DMS79 treated with DMSO at 0.1 percent for 48 hours (cell line): ENCODE measurements at regions not wholly inside any gene's neighbourhood (a gene's known extent, or its start where the extent isn't known, plus 50 kb on each side); places are given as distances from the start of the nearest gene placed in this dataset.
"Not testable (repeated sequence)": the region's sequence is repeated elsewhere in the genome, so short reads cannot be mapped to it uniquely, and the experiment has no call there.

Source experiments
- DNase-seq: peaks from one replicate; lab custom pipeline; 2025; lab: John Stamatoyannopoulos, UW

DNA sequence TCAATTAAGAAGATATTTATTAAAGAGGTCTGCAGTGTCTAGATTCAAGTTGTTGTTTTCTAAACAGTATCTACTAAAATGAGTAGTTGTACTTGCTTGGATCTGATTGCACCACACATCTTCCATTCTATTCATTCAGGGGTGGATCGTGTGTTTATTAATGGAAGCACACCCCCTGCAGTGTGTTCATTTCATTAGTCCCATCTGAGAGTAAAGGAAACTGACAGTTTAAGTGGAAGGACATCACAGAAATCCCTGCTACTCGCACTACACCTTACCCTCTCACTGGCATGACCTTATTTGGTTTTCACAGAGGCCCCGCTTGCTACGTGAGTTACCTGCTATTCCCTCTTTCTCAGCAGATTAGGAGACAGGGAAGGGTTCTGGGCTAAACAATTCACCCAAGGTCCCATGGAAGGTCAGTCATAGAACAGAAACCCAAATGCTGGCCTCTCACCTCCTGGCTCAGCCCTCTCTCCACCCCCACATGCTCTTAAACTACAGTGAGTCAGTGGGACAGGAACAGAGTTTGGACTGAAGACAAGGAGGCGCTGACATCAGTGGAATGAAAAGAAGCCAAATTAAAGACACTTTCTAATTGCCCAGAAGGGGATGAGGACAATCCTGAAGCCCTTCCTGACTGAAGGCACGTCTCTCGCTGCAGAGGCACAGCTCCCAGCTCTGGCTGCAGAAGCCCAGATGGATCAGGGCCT, 369.2 kb upstream of the NRP1 start:
- DNase-seq = no peak

DNA sequence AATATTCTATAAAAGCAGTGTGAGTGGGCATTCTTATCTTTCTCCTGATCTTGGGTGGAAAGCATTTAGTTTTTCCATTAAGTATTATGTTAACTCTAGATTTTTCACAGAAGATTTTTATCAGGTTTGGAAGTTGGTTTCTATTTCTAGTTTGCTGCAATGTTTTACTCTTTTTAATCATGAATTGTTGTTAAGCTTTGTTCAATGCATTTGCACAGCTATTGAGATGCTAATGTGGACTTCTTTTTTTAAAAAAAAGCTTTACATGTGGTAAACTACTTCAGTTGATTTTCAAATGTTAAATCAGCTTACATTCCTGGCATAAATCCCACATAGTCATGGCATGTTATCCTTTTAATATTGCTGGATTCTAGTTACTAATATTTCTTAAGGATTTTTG, 363.6 kb upstream of the NRP1 start:
- no peak for DNase-seq

DNA sequence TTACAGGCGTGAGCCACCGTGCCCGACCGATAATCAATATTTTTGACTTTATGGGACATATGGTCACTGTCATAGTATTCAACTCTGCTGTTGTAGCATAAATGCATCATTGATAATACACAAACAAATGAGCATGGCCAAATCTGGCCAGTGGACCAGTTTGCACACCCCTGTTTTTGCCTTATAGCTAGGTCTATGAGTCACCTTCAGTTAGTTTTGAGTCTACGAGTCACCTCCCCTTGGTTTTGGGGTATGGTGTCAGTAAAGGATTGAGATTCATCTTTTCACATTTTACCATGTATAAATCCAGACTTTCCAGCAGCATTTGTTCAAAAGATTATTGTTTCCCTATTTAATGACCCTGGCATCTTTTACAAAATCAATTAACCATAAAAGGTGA, 362.5 kb upstream of the NRP1 start:
- DNase-seq = no peak

DNA sequence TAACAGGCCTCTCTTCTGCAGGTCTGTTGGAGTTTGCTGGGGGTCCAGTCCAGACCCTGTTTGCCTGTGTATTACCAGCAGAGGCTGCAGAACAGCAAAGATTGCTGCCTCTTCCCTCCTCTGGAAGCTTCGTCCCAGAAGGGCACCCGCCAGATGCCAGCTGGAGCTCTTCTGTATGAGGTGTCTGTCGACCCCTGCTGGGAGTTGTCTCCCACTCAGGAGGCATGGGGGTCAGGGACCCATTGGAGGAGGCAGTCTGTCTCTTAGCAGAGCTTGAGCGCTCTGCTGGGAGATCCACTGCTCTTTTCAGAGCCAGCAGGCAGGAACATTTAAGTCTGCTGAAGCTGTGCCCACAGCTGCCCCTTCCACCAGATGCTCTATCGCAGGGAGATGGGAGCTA, 361.1 kb upstream of the NRP1 start:
- no peak for DNase-seq

DNA sequence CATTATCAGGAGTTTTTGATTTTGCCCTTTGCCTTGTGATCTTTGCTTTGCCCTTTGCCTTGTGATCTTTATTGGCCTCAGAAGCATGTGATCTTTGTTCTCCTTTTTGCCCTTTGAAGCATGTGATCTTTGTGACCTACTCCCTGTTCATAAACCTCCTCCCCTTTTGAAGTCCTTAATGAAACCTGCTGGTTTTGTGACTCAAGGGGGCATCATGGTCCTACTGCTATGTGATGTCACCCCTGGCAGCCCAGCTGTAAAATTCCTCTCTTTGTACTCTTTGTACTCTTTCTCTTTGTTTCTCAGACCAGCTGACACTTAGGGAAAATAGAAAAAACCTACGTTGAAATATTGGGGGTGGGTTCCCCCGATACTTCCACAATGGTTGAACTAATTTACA, 356.1 kb upstream of the NRP1 start:
- DNase-seq = not testable (repeated sequence)

DNA sequence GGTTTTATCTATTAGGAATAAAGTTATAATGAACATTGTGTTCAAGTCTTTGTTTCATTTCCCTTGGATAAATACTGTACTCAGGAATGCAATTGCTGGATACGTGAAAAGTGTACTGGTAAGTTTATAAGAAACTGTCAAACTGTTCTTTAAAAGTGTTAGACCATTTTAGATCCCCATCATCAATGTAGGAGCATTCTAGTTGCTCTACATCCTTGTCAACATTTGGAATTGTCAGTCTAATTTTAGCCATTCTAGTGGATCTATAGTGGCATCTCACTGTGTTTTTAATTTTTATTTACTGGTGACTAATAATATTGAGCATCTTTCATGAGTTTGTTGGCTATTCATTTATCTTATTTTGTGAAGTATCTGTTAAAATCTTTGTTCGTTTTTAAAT, 354.0 kb upstream of the NRP1 start:
- no peak for DNase-seq

DNA sequence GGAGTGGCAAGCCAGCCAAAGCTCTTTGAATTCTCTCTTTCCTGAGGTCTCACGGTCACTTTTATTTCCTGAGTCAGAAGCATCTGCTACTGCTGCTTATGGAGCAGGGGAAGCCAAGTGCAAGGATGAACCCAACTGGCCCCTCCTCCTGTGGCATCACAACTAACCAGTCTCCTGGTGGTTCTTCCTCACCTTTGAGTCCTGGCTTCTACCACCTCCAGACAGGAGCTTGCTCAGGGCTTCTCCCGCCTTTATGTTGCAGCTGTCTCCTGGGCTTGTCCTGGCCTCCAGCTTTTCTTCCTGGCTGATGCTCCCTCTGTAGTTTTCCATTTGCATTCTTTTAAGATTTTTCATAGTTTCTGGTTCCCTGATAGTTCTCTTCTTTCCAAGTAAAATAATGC, 349.7 kb upstream of the NRP1 start:
- no peak for DNase-seq

DNA sequence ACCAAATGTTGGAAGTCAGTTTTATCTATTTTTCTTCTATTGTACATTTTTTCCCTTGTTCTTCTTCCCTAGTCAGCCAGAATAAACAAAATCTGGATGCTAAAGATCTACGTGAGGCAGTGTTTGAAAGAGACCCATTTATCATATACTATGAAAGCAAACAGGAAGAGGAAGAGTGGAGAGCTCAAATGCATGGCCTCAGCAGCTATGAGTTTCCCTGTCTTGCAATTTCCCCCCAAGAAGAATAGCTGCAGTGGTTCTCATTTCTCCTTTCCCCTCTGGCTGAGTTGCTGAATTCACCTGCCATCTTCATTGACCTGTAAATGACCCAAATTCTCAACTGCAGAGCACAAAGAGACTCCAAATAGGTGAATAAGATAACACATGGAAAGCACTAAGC, 347.1 kb upstream of the NRP1 start:
- DNase-seq = no peak

DNA sequence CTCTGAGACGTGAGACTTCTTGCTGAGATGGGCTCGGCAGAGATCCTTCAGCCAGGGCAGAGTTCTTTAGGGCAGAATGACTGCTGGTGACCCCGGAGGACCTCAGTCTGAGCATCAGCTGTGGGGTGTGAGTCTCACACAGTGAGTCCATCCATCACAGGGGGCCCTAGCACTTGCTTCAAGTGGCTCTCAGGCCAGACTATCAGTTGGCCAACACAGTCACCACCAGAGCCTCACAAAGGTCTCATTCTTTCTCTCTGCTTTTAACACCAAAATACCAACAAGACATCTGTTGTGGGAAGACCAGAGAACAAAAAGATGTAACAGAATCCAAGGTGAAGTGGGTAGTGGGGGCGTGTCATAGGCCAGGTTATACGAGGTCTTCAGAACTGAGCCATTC, 345.6 kb upstream of the NRP1 start:
- DNase-seq = no peak

DNA sequence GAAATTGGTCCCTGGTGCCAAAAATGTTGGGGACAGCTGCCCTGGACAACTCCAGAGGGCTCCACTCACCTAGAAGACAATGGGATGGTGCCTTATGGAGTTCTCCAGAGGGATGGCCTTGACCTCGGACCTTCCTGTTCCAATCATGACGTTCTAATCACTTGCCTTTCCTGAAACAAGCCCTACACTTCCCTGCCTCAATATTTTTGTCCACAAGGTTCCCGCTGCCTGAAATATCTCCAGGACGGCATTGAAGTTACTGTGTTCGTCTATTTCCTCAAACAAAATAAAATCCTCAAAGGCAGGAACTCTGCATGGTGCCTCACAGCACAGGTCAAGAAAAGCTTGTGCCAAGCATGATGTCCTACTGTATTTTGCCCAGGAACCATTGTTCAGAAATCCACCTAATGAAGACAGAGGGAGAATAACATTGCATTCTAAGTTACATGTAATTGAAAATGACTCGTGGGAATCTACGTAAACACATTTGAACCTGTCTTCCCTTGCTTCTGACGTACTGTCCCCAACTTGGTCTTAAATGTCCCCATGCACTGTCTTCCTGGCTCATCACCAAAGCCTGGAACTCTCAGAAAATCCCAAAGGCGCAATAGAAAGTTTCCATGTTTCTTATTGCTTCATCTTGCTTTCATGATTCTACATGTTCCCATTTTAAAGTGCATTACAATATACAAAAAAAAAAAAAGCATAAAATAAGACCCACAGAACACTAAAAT, 342.3 kb upstream of the NRP1 start:
- DNase-seq = no peak

DNA sequence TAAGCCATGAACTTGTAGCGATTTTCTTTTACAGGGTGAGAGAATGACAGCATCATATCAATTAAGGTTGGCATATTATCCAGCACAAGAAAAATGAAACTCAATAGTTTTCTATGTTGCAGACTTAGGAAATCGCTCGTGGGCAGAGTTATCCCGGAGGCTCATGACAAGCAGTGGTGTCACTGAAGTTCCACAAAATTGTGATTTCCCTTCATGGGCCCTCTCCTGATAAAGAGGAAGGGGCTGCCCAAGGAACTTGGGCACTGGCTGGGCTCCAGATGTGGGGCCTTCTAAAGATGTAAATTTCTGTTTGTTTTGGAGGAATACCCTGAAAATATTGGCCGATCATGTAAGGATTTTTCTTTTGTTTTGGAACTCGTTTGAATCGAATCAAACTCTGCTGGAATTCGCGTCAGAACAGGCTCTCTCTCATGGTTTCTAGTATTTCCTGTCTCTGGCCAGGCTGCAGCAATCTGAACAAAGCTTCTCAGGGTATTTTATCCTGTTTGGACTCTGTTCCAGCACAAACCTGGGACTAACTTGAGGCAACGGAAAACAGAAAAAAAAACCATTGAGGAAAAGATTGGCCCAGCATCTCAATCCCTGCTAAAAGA, 340.6 kb upstream of the NRP1 start:
- no peak for DNase-seq

DNA sequence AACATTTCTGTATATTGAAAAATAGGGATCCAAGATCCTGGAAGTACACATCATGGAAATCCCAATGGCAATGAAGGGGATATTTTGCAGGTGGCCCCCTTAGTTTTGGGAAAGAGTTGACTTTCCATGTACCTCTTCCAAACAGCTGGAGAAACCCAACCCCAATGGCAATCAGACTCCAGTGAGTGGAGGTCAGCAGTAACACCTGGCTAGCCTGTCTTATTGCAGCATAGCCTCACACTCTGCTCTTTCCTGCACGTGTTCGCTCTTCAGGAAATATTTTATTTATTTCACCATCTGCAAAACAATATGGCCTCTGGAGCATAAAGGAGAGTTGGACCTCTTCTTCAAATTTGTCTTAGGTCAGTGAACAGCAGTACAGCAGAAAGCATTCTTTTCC, 340.0 kb upstream of the NRP1 start:
- DNase-seq = no peak

DNA sequence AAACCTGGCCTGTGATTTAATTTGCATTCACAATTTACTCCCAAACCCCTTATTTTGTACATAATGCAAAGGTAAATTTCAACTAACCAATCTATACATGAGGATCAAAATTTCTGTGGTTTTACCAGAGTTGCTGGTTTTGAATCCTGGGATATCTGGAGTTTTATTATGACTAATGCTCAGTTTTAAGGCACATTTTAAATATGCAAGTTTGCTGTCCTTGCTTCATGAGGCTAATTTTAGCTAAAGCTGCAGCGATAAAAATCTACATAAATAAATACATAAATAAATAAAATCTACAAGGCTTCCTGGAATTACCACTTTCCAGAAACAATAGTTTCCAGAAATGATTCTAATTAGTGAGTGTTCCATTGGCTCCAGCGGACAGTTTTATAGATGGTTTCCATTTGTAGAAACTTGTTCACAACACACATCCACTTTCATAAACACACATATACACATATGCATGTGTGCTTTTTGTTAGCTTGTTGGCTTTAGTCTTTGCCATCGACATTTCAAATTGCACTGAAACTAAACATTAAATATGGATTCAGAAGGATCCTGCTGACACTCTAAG, 339.5 kb upstream of the NRP1 start:
- DNase-seq = no peak

DNA sequence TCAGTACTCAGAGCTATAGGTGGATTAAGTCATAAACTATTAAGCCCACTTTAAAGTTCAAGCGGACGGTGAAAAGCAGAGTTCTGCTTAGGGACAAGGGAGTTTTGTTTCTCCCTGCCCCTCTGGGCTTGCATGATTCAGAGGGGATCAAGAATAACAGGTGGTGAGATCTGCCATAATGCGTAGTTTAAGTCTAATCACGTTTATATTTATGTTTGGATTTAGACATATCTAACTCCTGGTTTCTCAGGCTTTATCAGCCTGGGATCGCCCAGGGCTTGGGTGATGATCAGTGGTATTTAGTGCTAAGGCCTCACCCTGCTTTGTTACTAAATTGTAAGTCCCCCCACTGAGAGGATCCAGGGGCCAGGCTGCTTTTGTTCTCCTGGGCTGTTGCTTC, 335.4 kb upstream of the NRP1 start:
- no peak for DNase-seq

DNA sequence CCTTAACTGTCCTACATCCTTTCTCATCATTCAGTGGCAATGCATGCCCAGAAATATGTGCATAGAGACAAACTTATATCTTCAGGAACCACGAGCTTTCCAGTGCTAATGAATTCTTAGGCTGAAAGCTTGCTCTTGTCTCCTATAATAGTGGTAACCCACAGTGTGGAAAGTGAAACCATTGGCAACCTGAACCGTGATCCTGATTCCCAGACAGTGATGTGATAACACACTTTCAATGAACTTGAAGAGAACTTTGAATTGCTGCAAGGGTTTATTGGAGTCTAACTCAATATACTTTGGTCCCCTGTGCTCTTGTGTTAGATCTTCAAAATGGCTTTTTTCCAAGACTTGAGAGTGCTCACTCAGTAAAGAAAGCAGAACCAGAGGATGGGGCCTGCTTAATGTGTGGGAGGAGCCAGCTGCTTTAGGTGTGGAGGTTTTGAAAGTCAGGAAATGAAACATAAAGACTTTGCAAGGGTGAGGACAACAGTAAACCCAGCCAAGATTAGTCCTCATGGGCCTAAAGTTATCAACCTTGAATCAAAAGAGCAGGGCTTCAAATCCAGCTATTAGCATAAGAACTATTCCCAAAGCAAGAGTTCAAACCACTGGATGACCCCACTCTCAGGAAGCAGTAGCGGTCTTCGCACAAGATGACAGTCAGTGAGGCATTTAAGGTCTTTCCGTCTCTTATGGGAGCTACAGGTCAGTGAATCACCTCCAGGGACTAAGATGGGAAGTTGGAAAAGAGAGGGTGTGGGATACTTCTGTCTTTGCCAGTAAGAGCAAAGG, 332.4 kb upstream of the NRP1 start:
- DNase-seq = peak; percentile 82

DNA sequence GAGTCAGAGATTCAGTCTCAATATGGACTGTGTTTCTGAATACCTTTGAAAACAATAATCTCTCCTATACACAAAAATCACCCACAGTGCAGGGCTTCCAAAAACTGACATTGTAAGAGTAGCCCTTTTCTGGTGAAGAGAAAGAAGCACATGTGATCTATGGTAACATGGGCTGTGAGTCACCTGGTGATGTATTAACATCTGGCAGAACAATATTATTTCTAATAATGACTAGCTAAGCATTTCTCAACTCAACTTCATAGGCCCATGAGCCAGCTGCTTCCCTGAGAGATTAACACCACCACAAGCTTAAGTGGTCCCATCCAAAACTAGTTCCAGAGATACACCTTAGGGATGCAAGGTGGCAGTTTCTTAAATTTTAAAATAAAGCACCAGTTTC, 331.0 kb upstream of the NRP1 start:
- DNase-seq = no peak

DNA sequence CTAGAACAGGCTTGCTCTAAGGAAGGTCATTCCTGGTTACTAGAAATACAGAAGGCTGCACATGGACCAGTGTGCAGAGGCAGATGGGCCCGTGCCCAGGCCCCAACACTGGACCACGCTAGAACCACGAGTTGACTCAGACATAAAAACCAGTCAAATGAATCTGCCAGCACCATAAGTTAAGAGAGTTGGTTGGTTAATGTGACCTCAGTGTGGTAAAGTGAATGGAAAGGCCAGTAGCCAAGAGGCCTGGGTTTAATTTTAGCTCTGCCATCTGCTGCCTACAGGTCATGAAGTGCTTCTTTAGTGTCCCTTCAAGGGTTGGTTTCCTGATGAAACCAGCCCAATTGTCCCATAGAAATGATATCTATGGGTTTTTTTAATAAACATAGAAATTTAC, 329.6 kb upstream of the NRP1 start:
- no peak for DNase-seq

DNA sequence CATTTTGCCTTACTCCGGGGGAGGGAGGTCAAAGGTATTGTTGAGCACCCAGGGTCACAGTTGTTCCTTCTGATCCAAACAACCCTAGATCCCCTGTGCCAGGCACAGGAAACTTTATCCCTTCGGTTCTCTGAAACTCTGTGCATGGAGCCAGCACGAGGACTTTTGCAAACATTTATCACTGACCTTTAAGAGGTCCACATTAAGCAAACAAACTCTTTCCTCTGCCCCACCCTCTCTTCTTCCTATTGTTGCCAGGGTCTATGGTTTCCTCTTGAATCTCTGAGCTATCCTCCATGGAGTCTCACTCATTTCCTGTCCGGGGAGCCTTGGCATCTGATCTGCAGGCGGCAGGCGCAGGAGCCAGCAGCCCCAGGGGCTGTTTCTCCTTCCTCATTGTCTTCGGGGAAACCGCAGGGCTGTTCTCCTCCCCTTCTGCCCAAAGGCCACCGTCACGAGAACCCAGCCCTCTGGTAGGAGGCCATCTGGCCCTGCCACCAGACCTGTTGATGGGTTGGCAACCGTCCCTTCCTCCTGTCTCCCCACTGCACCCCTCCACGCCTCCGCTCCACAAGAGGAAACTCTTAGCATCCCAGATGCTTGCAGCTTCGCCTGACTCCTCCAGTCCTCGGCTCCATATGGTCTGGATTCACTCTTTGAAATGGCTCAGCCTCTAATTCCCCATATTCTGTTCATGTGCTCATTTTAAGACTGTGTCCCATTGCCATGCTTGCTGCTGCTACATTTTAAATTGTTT, 327.3 kb upstream of the NRP1 start:
- peak; percentile 58 for DNase-seq

DNA sequence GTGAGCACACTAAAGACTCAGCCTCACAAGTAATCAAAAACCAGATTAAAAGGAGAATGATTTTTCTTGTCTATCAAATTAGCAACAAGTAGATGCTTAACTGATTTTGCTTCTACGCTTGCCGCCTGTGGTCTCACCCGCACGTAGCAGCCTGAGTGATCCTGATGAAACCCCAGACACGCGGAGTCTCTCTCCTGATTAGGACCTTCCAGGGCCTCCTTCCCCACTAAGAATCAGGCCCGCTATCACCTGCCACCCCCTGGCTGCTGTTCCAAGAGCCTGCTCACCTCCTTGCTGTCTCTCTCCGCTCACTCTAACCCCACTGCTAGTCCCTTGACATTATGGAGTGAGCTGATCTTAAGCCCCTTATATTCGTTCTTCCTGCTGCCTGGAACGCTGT, 325.9 kb upstream of the NRP1 start:
- DNase-seq = peak; percentile 3

DNA sequence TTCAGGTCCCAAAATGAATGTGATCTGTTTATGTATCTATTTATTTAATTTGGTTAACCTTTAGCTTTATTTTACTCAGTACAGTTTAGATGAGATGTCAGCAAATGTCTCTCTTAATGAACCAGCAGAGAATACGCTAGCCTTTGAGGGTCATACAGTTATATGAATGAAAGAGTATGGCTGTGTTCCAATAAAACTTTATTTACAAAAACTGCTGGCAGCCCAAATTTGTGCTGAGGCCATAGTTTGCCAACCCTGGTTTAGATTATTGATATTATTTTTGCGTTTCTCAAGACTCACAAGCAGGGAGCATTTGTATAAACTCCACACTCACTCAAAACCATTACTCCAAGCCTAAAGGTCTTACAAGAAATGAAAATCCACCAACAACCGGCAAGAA, 323.4 kb upstream of the NRP1 start:
- DNase-seq = no peak

DNA sequence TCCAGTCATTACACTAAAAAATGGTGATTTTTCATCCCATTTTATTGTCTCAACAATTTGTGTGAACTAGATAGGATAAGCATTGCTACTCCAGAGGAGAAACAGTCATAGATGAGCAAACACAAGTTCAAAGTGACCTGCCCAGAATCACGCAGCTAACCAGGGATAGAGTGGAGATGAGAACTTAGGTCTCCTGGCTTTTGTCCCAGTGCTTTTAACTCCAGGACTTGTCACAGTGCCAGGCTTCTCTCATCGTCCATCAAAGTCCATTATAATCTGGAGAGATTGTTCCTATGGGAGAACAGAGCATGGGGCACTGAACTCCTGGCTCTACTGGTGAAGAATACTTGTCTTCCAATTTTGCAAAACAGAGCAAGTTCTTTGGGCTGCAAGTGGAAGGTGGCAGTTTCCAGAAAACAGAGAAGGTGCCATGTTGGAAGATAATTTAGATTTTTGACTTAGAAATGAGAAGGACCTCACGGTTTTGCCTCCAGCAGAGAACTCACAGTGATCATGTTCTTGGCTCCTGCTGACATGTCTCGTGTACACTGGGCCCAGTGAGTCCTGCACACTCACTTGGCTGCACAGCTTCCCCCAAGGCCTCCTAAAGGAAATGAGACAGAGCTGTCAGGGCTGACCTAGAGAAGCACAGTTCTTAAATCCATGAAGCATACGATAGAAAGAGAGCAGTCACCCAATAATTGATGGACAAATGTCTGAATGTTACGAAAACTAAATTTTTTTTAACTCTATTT, 322.9 kb upstream of the NRP1 start:
- peak; percentile 75 for DNase-seq
